ENCODE measurements at regions not wholly inside any gene's neighbourhood (a gene's known extent, or its start where the extent isn't known, plus 50 kb on each side); places are given as distances from the start of the nearest gene placed in this dataset.

DNA sequence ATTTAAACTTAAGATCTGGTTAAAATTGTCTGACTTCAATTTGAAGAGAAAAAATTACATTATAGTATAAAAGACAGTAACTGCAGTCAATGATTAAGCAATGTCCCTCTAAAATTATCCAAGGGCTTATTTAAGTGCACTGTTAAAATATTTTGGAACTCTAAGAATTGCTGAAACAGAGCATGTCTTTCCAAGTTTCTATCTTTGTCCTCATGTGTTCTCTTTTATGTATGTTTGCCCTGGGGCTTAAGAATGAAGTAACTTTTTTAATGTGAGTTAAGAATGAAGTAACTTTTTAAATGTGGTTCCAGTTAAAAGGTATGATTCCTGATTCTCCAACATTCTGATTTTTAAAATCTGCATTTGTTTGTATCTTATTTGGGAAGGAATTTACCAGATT lies 69.0 kb upstream of the MARK1 start:
- H3K27ac ChIP-seq (ENCODE audit: extremely low read depth, low read depth, low read length), result no peak overlapping the region
- no peak overlapping the region for H3K4me2 ChIP-seq (ENCODE audit: insufficient read depth, low read length)
- H3K79me2 ChIP-seq (ENCODE audit: control insufficient read depth, insufficient read depth, low read length), result no peaks in the 10 kb centered on the region
- intact Hi-C loops (cut with micrococcal nuclease) (no loop called here), in situ Hi-C loops (cut with MboI) (no loop called here)
- no peaks in the 10 kb centered on the region; a peak in 1 of 5 replicates for H3K27me3 ChIP-seq (ENCODE audit: control insufficient read depth in 2 of 2, insufficient read depth in 2 of 2, low read length in 2 of 2)
- peaks cover 0 to 4% of the 10 kb centered on the region in 2 experiments; a peak in 1 of 5 replicates for H3K4me1 ChIP-seq (replicated peaks in 1 of 2; ENCODE audit: control insufficient read depth in 2 of 2, insufficient read depth in 2 of 2, low read length in 2 of 2)
- CTCF ChIA-PET (ENCODE audit: low intra/inter-chr PET ratio), result no interaction called here
- POLR2A ChIA-PET, result no interaction called here
- no peak for DNase-seq (ENCODE audit: extremely low read depth in 1 of 4, low spot score in 3 of 4)
- no peaks in the 10 kb centered on the region for H3K9me3 ChIP-seq (replicated peaks; ENCODE audit: control insufficient read depth, insufficient read depth, low read depth, low read length)
- H4K20me1 ChIP-seq (replicated peaks; ENCODE audit: control insufficient read depth, insufficient read depth, low read length), result no peaks in the 10 kb centered on the region
- no peak overlapping the region for H3K4me3 ChIP-seq
- BruUV-seq (replicated peaks), result no TSS peak
- H2AFZ ChIP-seq (ENCODE audit: low read depth, low read length), result no peak overlapping the region
- no peak for FAIRE-seq
- no peak for ATAC-seq
- no peak overlapping the region for H3K9ac ChIP-seq (ENCODE audit: insufficient read depth in 1 of 2, low read depth in 2 of 2, low read length in 2 of 2)
- TF ChIP-seq ELF4 (CRISPR knock-in tag; IDR thresholded peaks at IDR 0.05), result no peak
- TF ChIP-seq, protein P1, sequence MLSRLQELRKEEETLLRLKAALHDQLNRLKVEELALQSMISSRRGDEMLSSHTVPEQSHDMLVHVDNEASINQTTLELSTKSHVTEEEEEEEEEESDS (CRISPR knock-in tag; IDR thresholded peaks at IDR 0.05), result no peak
- no peak for TF ChIP-seq MTF1 (CRISPR knock-in tag; IDR thresholded peaks at IDR 0.05; ENCODE audit: borderline replicate concordance)
- TF ChIP-seq RHOXF2B (CRISPR knock-in tag; conservative IDR thresholded peaks at IDR 0.05), result no peak
- TF ChIP-seq CBFA2T2 (conservative IDR thresholded peaks at IDR 0.05), result no peak
- TF ChIP-seq DIDO1 (tag; IDR thresholded peaks at IDR 0.05; ENCODE audit: low read depth), result no peak
- TF ChIP-seq HDAC2 (IDR thresholded peaks at IDR 0.05), result no peak
- no peak for TF ChIP-seq BMI1 (IDR thresholded peaks at IDR 0.05; ENCODE audit: low read length)
- H3K36me3 ChIP-seq (ENCODE audit: control insufficient read depth, insufficient read depth, low read length), result no peaks in the 10 kb centered on the region
- no peaks in the 10 kb centered on the region for H3K9me1 ChIP-seq (ENCODE audit: control insufficient read depth, insufficient read depth, low read length)

All from K562 (cell line).